H9 (cell line): ENCODE measurements at regions not wholly inside any gene's neighbourhood (a gene's known extent, or its start where the extent isn't known, plus 50 kb on each side); places are given as distances from the start of the nearest gene placed in this dataset.

Source experiments
- DNase-seq: peaks from one replicate; pipeline ENCODE4 v3.0.0-alpha.2; 2017
- H2AFZ ChIP-seq: one replicate; pipeline ENCODE4 v1.6.1; 2013; ENCODE audit warnings: mild to moderate bottlenecking, low read length, control low read depth, moderate library complexity
- H2AK5ac ChIP-seq: 2 replicates; pipeline ENCODE4 v1.6.1; 2013; ENCODE audit warnings: low read length, control low read depth, mixed read lengths; ENCODE audit not compliant: insufficient read length
- H2BK120ac ChIP-seq: one replicate; pipeline ENCODE4 v1.6.1; 2013; ENCODE audit warnings: low read depth, mild to moderate bottlenecking, low read length, control low read depth, inconsistent platforms; ENCODE audit not compliant: poor library complexity, severe bottlenecking
- H2BK12ac ChIP-seq: 2 replicates; pipeline ENCODE4 v1.6.1; 2013; ENCODE audit warnings: low read length, control low read depth, mixed read lengths, low read depth; ENCODE audit not compliant: insufficient read length
- H2BK15ac ChIP-seq: 2 replicates; pipeline ENCODE4 v1.6.1; 2013; ENCODE audit warnings: low read depth, low read length, control low read depth
- H2BK20ac ChIP-seq: one replicate; pipeline ENCODE4 v1.6.1; 2013; ENCODE audit warnings: low read depth, mild to moderate bottlenecking, low read length, control low read depth, inconsistent platforms; ENCODE audit not compliant: poor library complexity, severe bottlenecking
- H2BK5ac ChIP-seq: 2 replicates; pipeline ENCODE4 v1.6.1; 2013; ENCODE audit warnings: low read length, control low read depth, mixed read lengths; ENCODE audit not compliant: insufficient read length
- H3K14ac ChIP-seq: 2 replicates; pipeline ENCODE4 v1.6.1; 2013; ENCODE audit warnings: low read length, control low read depth; ENCODE audit not compliant: insufficient read depth
- H3K18ac ChIP-seq: 2 replicates; pipeline ENCODE4 v1.6.1; 2013; ENCODE audit warnings: low read depth, mild to moderate bottlenecking, mixed read lengths, low read length, control low read depth; ENCODE audit not compliant: insufficient read length
- H3K23ac ChIP-seq: 2 replicates; pipeline ENCODE4 v1.6.1; 2013; ENCODE audit warnings: low read length, control low read depth, mixed read lengths, low read depth; ENCODE audit not compliant: insufficient read length
- H3K23me2 ChIP-seq: 2 replicates; pipeline ENCODE4 v1.6.1; 2013; ENCODE audit warnings: low read depth, mild to moderate bottlenecking, mixed read lengths, low read length, control low read depth; ENCODE audit not compliant: insufficient read length, poor library complexity, severe bottlenecking
- H3K27ac ChIP-seq: 2 replicates; pipeline ENCODE4 v1.5.1; 2013; ENCODE audit warnings: low read length, control low read depth, mixed read lengths, low read depth; ENCODE audit not compliant: insufficient read length
- H3K27me3 ChIP-seq: 2 replicates; pipeline ENCODE4 v1.6.1; 2013; ENCODE audit warnings: low read length, control low read depth, inconsistent platforms; ENCODE audit not compliant: insufficient read depth
- H3K4ac ChIP-seq: 2 replicates; pipeline ENCODE4 v1.6.1; 2013; ENCODE audit warnings: low read depth, mild to moderate bottlenecking, control low read depth, inconsistent platforms, low read length, moderate library complexity
- H3K4me1 ChIP-seq: 2 replicates; pipeline ENCODE4 v1.6.1; 2013; ENCODE audit warnings: low read length, control low read depth, inconsistent platforms; ENCODE audit not compliant: insufficient read depth
- H3K4me2 ChIP-seq: 2 replicates; pipeline ENCODE4 v1.6.1; 2013; ENCODE audit warnings: low read length, control low read depth, mixed read lengths; ENCODE audit not compliant: insufficient read length, insufficient read depth
- H3K56ac ChIP-seq: 2 replicates; pipeline ENCODE4 v1.6.1; 2013; ENCODE audit warnings: low read depth, mild to moderate bottlenecking, mixed read lengths, low read length, control low read depth; ENCODE audit not compliant: insufficient read length
- H3K79me1 ChIP-seq: 2 replicates; pipeline ENCODE4 v1.6.1; 2013; ENCODE audit warnings: low read depth, mild to moderate bottlenecking, moderate library complexity, low read length, control low read depth, inconsistent platforms; ENCODE audit not compliant: insufficient read depth, poor library complexity, severe bottlenecking
- H3K79me2 ChIP-seq: 2 replicates; pipeline ENCODE4 v1.6.1; 2013; ENCODE audit warnings: low read length, control low read depth, inconsistent platforms; ENCODE audit not compliant: insufficient read depth
- H3K9ac ChIP-seq: 2 replicates; pipeline ENCODE4 v1.6.1; 2013; ENCODE audit warnings: low read length, control low read depth, mixed read lengths; ENCODE audit not compliant: insufficient read length; ENCODE audit errors: extremely low read depth
- H3K9me3 ChIP-seq: one replicate; pipeline ENCODE4 v1.6.1; 2013; ENCODE audit warnings: low read depth, low read length, inconsistent platforms; ENCODE audit not compliant: control insufficient read depth
- H3T11ph ChIP-seq: one replicate; pipeline ENCODE4 v1.6.1; 2013; ENCODE audit warnings: mild to moderate bottlenecking, low read length, control low read depth, inconsistent platforms
- H4K20me1 ChIP-seq: one replicate; pipeline ENCODE4 v1.6.1; 2013; ENCODE audit not compliant: control insufficient read depth, insufficient read length, insufficient read depth
- H4K5ac ChIP-seq: 2 replicates; pipeline ENCODE4 v1.6.1; 2013; ENCODE audit warnings: low read depth, mild to moderate bottlenecking, mixed read lengths, low read length, control low read depth; ENCODE audit not compliant: insufficient read length
- H4K8ac ChIP-seq: replicated peaks from 2 replicates; pipeline ENCODE4 v1.6.1; 2013; ENCODE audit warnings: low read length, control low read depth, mixed read lengths, low read depth; ENCODE audit not compliant: insufficient read length
- H4K91ac ChIP-seq: 2 replicates; pipeline ENCODE4 v1.6.1; 2013; ENCODE audit warnings: low read depth, mild to moderate bottlenecking, moderate library complexity, mixed read lengths, low read length, control low read depth; ENCODE audit not compliant: insufficient read length
- H3K27ac Mint-ChIP-seq, 3 experiments: 2 replicates in 2 of 3; 3 replicates in 1 of 3; pipeline ENCODE4 v1.8.0; 2020 to 2021; ENCODE audit warnings: mixed read lengths in 3 of 3, mild to moderate bottlenecking in 1 of 3, moderate library complexity in 1 of 3
- H3K27me3 Mint-ChIP-seq: 2 replicates; pipeline ENCODE4 v1.8.0; 2021; ENCODE audit warnings: low read depth, mild to moderate bottlenecking, moderate library complexity, mixed read lengths
- H3K36me3 Mint-ChIP-seq, 3 experiments: 2 replicates in 2 of 3; 3 replicates in 1 of 3; pipeline ENCODE4 v1.8.0; 2020 to 2021; ENCODE audit warnings: low read depth in 3 of 3, mixed read lengths in 3 of 3; ENCODE audit not compliant: insufficient read depth in 1 of 3
- H3K4me1 Mint-ChIP-seq, 2 experiments: 2 replicates each; pipeline ENCODE4 v1.8.0; 2020; ENCODE audit warnings: mixed read lengths in 2 of 2
- H3K4me3 Mint-ChIP-seq, 2 experiments: 2 replicates in 1 of 2; 3 replicates in 1 of 2; pipeline ENCODE4 v1.8.0; 2020 to 2021; ENCODE audit warnings: mild to moderate bottlenecking in 2 of 2, mixed read lengths in 2 of 2, moderate library complexity in 1 of 2
- H3K9me3 Mint-ChIP-seq, 2 experiments: 2 replicates in 1 of 2; 3 replicates in 1 of 2; pipeline ENCODE4 v1.8.0; 2020; ENCODE audit warnings: mild to moderate bottlenecking in 2 of 2, mixed read lengths in 2 of 2, moderate library complexity in 1 of 2
- WGBS: extraction: QIAGEN DNeasy Blood & Tissue Kit; methylation state at CpG from one replicate; pipeline ENCODE4 v1.1.7; 2013; ENCODE audit warnings: missing lambda C conversion rate, low lambda C conversion rate, mixed read lengths; ENCODE audit not compliant: insufficient read length; ENCODE audit errors: extremely low coverage; 5-methylcytosine and 5-hydroxymethylcytosine counted together
- TF ChIP-seq, protein P1 (sequence below): fragments of 200-600 bp; sonication (generic); conservative IDR thresholded peaks from 3 replicates; pipeline ENCODE4 v1.8.0; 2021; ENCODE audit warnings: antibody characterized with exemption, mild to moderate bottlenecking

DNA sequence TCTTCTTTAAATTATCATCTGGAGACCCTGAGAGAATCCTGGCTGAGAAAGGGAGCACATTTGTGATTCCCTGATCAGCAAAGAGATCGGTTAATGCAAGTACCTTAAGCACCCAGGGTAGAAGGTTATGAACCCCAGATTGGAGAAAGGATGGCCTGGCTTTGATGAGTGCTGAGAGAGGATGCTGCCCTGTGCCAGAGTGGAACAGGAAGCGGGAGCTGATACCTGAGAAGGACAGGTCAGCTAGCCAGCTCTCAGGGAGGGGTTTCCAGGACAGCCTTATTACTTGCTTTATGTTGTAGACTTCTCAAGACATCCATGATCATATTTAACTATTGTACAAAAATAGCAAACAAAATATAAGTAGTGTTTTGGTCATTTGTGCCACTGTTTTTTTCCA, 141.9 kb downstream of the GATB start:
- H3K23ac ChIP-seq, result no peak overlapping the region
- H3K27me3 Mint-ChIP-seq, result no peaks in the 10 kb centered on the region
- H4K91ac ChIP-seq, result no peak overlapping the region

More for the DNA sequence above, 141.9 kb downstream of the GATB start:
- H3K36me3 Mint-ChIP-seq, result no peaks in the 10 kb centered on the region
- no CpG with 5 or more reads among the region's 2 CpGs for WGBS
- Histone ChIP-seq H3K9me3 (no peaks in the 10 kb centered on the region), H3K27me3 (no peaks in the 10 kb centered on the region), H4K20me1 (no peaks in the 10 kb centered on the region), H3K4me1 (peaks cover 8% of the 10 kb centered on the region), H3K79me2 (no peaks in the 10 kb centered on the region), H3K23me2 (no peaks in the 10 kb centered on the region), H3K9ac (no peak overlapping the region), H3K79me1 (no peaks in the 10 kb centered on the region), H3K4ac (no peak overlapping the region), H2BK120ac (no peak overlapping the region), H2BK5ac (no peak overlapping the region), H2AFZ (no peak overlapping the region), H3K18ac (no peak overlapping the region), H3T11ph (no peak overlapping the region), H2BK12ac (no peak overlapping the region), H4K8ac (no peak overlapping the region), H4K5ac (no peak overlapping the region), H2AK5ac (no peak overlapping the region), H3K14ac (no peak overlapping the region), H3K56ac (no peak overlapping the region), H2BK20ac (no peak overlapping the region), H3K27ac (no peak overlapping the region), H3K4me2 (no peak overlapping the region), H2BK15ac (no peak overlapping the region)
- DNase-seq, result no peak
- H3K9me3 Mint-ChIP-seq, result no peaks in the 10 kb centered on the region
- no peak overlapping the region for H3K27ac Mint-ChIP-seq
- H3K4me3 Mint-ChIP-seq, result no peak overlapping the region
- peaks cover 37 to 43% of the 10 kb centered on the region in 2 experiments for H3K4me1 Mint-ChIP-seq
- TF ChIP-seq, protein P1, sequence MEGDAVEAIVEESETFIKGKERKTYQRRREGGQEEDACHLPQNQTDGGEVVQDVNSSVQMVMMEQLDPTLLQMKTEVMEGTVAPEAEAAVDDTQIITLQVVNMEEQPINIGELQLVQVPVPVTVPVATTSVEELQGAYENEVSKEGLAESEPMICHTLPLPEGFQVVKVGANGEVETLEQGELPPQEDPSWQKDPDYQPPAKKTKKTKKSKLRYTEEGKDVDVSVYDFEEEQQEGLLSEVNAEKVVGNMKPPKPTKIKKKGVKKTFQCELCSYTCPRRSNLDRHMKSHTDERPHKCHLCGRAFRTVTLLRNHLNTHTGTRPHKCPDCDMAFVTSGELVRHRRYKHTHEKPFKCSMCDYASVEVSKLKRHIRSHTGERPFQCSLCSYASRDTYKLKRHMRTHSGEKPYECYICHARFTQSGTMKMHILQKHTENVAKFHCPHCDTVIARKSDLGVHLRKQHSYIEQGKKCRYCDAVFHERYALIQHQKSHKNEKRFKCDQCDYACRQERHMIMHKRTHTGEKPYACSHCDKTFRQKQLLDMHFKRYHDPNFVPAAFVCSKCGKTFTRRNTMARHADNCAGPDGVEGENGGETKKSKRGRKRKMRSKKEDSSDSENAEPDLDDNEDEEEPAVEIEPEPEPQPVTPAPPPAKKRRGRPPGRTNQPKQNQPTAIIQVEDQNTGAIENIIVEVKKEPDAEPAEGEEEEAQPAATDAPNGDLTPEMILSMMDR, result no peak
